Astrocyte (in vitro differentiated cells and primary cell): ENCODE measurements at regions not wholly inside any gene's neighbourhood (a gene's known extent, or its start where the extent isn't known, plus 50 kb on each side); places are given as distances from the start of the nearest gene placed in this dataset.

Experiments used
- EZH2 ChIP-seq: IDR thresholded peaks from 2 replicates; pipeline ENCODE4 v1.6.1; 2012; ENCODE audit warnings: mild to moderate bottlenecking, low read length, inconsistent platforms; ENCODE audit not compliant: insufficient read depth
- TF ChIP-seq, protein P1 (sequence below): IDR thresholded peaks from 2 replicates; pipeline ENCODE4 v1.5.1; 2011; ENCODE audit warnings: low read depth, mild to moderate bottlenecking, inconsistent platforms, low read length, moderate library complexity; ENCODE audit not compliant: insufficient read depth

DNA sequence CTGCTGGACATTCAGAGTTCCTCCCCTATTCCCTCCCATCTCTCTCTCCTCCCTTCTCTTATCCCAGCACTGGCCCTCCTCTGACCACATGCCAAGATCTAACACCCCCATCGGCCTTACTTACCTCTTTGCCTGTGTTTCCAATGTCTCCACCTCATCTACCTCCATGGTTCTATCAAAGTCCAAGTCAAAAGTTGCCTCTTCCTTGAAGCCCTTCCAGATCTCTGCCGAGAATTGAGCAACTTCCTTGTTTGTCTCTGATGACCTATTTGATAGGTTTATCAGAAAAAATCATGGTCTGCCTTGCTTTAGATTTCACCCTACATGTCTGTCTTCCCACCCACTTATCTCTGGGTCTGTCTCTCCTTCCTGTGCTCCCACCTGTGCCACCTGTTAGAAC lies 69.7 kb upstream of the ITGA11 start:
- TF ChIP-seq, protein P1, sequence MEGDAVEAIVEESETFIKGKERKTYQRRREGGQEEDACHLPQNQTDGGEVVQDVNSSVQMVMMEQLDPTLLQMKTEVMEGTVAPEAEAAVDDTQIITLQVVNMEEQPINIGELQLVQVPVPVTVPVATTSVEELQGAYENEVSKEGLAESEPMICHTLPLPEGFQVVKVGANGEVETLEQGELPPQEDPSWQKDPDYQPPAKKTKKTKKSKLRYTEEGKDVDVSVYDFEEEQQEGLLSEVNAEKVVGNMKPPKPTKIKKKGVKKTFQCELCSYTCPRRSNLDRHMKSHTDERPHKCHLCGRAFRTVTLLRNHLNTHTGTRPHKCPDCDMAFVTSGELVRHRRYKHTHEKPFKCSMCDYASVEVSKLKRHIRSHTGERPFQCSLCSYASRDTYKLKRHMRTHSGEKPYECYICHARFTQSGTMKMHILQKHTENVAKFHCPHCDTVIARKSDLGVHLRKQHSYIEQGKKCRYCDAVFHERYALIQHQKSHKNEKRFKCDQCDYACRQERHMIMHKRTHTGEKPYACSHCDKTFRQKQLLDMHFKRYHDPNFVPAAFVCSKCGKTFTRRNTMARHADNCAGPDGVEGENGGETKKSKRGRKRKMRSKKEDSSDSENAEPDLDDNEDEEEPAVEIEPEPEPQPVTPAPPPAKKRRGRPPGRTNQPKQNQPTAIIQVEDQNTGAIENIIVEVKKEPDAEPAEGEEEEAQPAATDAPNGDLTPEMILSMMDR: no peak
- no peak for TF ChIP-seq EZH2
